Activated naive CD4-positive, alpha-beta T cell treated with anti-CD3 and anti-CD28 coated beads, Interleukin-2, amount 50 U/mL, for 16 hours (primary cell): ENCODE measurements at regions not wholly inside any gene's neighbourhood (a gene's known extent, or its start where the extent isn't known, plus 50 kb on each side); places are given as distances from the start of the nearest gene placed in this dataset.

Experiments used
- DNase-seq: peaks from one replicate; pipeline ENCODE4 v3.0.0-alpha.2; 2020

DNA sequence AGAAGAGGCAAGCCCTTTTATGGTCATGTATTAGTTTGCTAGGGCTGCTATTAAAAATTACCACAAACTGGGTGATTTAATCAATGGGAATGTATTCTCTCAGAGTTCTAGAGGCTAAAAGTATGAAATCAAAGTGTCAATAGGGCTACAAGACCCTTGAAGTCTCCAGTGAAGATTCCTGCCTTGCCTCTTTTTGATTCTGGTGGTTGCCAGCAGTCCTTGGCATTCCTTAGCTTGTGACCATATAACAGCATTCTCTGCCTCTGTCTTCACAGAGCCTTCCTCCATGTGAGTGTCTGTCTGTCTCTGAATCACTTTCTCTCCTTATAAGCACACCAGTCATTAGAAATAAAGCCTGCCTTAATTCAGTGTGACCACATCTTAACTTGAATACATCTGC lies 282.7 kb downstream of the KCNN2 start:
- DNase-seq: no peak

DNA sequence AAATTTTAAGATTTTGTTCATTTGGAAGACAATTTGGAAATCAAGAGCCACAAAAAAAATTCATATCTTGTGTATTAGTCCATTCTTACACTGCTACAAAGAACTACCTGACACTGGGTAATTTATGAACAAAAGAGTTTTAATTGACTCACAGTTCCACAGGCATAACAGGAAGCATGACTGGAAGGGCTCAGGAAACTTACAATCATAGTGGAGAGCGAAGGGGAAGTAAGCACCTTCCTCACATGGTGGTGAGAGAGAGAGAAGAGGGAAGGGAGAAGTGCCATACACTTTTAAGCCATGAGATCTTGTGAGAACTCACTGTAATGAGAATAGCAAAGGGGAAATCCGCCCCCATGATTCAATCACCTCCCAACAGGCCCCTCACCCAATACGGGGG lies 274.4 kb downstream of the KCNN2 start:
- no peak for DNase-seq

DNA sequence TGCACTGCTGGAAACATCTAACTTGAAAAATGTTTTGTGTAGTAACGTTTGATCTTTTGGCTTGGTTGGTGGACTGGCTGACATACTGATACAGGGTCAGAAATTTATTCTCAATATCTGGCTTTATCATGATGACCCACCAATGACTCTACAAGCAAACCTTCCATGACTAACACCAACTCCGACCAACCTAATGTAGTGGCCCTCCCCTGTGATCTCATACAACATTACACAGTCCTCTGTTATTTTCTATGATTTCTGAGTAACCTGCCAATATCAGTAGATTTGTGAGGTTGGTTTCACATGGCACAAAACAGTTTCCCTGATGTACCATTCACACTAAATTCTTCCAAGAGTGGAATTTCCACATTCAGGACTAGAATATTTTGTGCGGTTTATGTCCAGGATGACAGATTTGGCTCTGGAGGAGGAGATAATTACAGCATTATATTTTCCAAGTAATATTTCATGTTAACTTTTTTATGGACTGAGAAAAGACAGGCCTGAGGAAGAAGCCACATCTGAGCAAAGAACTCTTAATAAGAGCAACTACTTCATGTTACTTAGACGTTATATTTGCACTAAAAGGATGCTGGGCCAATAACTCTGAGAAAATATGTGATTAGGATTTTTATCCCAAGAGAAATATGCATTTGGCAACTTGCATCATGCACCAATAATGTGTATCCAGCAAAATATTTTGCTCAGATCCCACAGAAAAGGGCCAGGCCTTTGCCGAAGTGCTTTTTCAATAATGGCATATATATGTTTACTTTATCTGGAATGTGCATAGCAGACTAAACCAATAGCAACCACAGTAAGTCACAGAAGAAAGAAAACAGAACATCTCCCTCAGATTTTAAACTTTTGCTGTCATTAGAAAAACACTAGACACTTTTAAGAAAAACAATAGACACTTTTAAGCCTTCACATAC lies 273.4 kb downstream of the KCNN2 start:
- DNase-seq: no peak

GRCh38 chr5:114634517-114634916 lies 272.6 kb downstream of the KCNN2 start:
- no peak for DNase-seq

- no peak for DNase-seq
These were observed 250.5 kb downstream of the KCNN2 start for GRCh38 chr5:114612406-114612805.

- DNase-seq: no peak
These were observed 219.3 kb downstream of the KCNN2 start for GRCh38 chr5:114581136-114581535.

DNA sequence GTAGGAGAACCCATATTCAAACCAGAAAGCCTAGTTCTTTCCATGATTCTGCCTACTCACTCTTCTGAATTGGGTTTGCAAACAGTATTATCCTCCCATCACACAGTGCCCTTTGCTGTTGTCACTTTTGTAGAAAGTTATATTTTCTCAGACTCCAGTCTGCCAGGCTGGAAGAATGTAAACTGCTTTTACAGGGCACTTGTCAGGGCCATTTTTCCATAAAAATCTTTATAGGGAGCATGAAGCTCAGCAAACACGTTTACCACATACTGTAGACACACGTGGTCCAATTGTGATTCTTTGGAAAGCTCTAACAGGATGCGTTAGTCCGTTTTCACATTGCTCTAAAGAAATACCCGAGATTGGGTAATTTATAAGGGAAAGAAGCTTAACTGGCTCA lies 204.0 kb downstream of the KCNN2 start:
- no peak for DNase-seq

DNA sequence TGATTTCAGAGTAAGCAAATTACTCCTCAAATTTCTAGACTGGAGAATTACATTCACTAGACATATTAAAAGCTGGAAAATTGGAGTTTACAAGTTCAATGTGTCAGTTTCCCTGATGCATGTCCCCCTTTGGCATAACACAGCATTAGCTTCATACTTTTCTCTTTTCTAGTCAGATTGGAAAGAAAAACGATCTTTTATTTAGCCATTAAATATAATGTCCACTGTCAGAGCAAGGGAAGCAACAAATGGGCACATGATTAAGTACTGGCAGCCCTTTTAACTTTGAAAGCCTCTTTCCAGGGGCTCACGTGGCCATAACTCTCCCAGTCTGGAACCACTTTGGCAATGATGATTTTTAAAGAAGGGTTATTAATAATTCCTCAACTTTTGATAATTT lies 203.3 kb downstream of the KCNN2 start:
- DNase-seq: no peak

DNA sequence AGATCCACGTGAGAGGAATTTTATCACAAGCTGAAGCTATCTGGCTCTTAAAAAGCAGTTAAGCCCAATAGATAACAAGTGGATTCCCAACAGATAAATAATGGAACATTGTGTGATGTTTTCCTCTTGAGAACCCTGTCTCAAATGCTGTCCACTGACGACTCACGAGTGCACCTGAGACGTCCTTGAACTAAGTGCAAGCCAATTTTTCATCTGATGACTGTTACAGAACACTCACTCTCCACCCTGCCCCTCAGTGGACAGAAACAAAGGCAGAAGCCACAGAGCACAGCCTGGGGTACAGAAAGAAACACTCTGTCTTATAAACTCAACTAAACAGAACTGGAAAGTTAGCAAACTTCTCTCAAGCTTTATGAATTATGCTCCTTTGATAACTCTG lies 199.5 kb downstream of the KCNN2 start:
- no peak for DNase-seq
